EL (cell line): ENCODE measurements at regions not wholly inside any gene's neighbourhood (a gene's known extent, or its start where the extent isn't known, plus 50 kb on each side); places are given as distances from the start of the nearest gene placed in this dataset.
A peak's percentile ranks its signal among the peaks of the same experiment; 100 is the strongest.
"Not testable (repeated sequence)": the region's sequence is repeated elsewhere in the genome, so short reads cannot be mapped to it uniquely, and the experiment has no call there.

Experiments used
- DNase-seq: peaks from one replicate; pipeline ENCODE4 v3.0.0-alpha.2; 2016

DNA sequence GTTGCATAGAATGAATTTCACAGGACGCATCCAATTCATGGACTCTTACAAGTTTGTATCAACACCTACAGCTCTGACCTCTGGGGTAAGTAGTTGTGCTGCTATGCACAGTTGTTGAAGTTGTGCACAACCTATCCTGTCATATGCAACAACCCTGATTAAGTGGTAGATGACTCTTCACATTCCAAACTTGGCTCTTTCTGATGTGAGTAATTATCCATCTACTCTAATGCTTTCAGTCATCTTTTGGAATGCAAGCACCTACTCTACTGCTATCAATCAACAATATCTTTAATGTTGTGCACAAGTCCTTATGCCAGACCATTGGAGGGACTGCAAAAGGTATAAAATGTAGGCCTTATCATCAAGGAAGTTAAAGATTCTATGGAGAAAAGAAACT is 921.4 kb downstream of the MCTP2 start:
- no peak for DNase-seq

DNA sequence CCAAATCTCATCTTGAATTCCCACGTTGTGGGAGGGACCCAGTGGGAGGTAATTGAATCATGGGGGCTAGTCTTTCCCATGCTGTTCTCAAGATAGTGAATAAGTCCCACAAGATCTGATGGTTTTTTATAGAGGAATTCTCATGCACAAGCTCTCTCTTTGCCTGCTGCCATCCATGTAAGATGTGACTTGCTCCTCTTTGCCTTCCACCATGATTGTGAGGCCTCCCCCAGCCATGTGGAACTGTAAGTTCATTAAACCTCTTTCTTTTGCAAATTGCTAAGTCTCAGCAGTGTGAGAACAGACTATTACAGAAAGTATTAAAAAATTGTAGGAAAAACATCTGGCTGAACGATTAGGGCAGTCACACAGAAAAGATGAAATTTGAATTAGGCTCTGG is 921.8 kb downstream of the MCTP2 start:
- not testable (repeated sequence) for DNase-seq

- no peak for DNase-seq
Measured at GRCh38 chr15:95160316-95160715, 929.0 kb downstream of the MCTP2 start.

GRCh38 chr15:95162069-95162468 is 930.7 kb downstream of the MCTP2 start:
- no peak for DNase-seq

- no peak for DNase-seq
Measured at GRCh38 chr15:95162531-95162930, 931.2 kb downstream of the MCTP2 start.

GRCh38 chr15:95162967-95163531 is 931.7 kb downstream of the MCTP2 start:
- peak; percentile 84 for DNase-seq

DNA sequence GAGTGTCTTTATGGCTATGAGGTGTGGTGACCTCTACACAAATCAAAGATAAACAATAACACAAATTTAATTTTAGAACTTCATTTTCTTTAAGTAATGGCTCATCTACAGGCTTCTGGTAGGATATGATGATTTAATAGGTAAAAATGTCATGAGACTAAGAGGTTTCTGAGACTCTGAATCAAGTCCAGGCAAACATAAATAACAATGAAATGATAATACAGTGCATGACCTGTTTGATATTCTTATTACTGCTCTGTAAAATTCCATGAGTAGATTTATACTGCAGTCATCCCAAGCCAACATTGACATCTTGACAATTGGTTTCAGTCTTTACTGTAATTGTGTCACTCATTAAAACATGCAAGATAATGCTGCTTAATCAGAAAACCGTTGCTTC is 936.8 kb downstream of the MCTP2 start:
- DNase-seq = no peak

DNA sequence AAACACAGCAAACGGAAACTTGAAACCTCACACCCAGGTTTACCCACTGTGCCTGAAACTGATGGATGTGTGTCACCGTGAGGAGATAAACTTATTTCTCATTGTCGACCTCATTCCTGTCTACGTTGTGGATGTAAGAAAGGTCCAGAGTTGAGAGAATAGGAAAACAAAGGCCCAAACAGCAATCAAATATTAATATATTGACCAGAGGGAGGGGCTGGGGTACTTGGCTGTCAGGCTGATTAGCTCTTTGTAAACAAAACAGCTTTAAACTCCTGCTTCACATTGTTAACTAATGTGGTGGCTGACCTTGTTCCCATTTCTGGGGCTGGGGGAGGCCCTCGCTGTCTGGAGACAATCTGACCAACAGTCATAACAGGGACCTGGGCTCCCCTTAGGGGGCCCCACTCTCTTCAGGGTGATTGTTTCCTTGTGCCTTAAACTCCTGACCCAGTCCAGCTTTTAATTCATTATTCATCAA is 937.6 kb downstream of the MCTP2 start:
- DNase-seq = no peak

GRCh38 chr15:95169541-95170459 is 938.4 kb downstream of the MCTP2 start:
- peak; percentile 32 for DNase-seq

DNA sequence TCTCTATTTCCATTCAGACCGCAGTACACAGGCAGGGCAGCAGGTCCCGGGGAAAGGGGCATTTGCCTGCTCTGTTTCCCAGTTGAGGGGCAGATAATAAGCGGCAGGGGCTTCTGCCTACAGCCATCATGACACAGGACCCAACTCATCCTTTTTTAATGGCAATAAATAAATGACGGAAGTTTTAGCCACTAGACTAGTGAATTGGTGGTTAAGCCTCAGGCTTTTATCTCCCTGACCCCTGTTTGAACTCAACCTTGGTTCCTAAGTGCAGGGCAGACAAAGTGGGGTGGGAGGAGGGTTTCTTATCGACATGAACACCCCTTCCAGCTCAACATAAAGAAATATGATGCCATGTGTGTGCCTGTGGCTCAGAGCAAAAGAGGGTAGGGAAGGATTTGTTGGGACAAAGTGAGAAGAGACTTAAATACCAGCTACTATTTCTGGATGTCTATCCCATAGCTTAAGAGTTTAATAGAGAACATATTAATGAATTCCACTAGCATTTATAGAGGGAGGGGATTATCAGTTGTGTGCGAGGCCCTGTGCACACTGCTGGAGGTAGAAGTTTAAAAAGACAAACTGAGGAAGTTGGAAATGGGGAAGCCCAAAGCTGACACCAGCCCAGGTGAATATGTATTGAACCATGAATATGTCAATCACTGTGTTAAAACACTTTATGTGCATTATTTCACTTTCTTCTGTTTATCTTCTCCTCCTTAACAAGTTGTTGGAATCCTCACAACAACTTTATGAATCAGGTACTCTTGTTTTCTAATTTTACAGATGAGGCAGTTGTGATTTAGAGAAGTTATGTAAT is 939.4 kb downstream of the MCTP2 start:
- DNase-seq = no peak

DNA sequence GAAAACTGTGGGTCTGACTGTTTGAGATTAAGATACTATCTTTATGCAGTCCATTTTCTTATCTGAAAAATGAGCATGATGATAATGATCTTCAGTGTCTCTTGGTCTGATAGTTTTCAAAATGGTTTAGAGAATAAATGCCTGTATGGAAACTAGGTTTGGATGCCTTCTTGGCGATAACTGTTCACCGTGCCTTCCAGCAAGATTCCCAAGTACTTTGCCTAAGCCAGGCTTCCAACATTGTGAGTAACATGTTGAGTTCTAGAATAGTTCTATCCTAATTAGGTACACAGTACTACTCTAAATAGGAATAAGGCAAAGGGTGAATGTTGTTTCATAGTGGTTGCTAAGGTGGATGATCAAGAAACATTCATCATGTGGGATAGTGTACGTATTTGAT is 940.2 kb downstream of the MCTP2 start:
- no peak for DNase-seq

GRCh38 chr15:95174301-95175259 is 943.2 kb downstream of the MCTP2 start:
- DNase-seq = peak; percentile 30

GRCh38 chr15:95175914-95176658 is 944.7 kb downstream of the MCTP2 start:
- DNase-seq = peak; percentile 25

DNA sequence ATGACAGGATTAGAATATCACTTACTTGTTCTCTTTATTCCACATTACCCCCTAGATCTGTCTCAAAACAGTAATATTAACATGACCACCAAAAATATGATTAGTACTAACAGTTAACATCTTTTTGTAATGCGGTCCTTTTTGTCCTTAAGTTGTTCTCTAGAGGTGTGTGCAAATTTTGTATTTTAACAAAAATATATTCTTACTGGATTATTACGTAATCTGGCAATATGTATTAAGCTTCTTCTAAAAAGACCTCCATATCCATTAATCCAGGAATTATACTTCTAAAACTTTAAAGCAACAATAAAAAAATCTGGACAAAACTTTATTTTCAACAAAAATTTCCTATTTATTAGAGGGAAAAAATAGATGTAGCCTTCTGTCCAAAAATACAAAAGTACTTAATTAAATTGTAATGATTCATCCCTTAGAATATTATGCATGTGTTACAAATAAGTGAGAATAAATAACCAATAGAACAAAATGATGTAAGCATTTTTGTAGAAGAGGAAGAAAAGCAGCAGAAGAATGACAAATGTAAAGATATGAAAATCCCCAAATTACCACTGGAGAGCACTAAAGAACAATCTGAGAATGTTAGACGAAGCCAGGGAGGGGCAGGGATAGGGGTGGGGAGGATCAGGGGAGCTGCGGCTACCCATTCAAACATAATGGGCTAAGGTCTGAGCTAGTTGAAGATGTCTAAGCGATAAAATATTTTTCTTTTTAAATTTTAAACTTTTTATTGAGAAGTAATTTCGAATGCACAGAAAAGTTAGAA is 945.6 kb downstream of the MCTP2 start:
- DNase-seq = no peak

- no peak for DNase-seq
Measured at GRCh38 chr15:95180530-95180929, 949.2 kb downstream of the MCTP2 start.

GRCh38 chr15:95182091-95182490 is 950.7 kb downstream of the MCTP2 start:
- DNase-seq = no peak

DNA sequence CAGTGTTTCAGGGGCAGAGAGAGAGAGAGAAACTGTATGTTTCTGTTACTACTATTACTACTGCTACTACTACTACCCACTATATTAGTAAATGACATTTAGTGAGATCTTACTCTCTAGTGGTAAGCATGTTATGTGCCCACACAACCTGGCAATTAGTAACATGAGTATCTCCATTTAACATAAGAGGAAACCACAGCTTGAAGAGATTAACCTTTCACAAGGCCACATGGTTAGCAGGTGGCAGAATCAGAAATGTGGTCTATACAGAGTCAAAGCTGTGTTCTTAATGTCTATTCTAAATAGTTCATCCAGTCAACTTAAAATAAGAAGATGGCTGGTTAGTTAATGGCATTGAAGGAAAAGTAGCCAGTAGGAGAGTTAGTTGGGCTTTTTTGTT is 961.6 kb downstream of the MCTP2 start:
- DNase-seq = no peak

- no peak for DNase-seq
Measured at GRCh38 chr15:95194746-95195145, 963.4 kb downstream of the MCTP2 start.

GRCh38 chr15:95196176-95196915 is 965.0 kb downstream of the MCTP2 start:
- DNase-seq = no peak
